GM12892 (cell line): ENCODE measurements at regions not wholly inside any gene's neighbourhood (a gene's known extent, or its start where the extent isn't known, plus 50 kb on each side); places are given as distances from the start of the nearest gene placed in this dataset.

Source experiments
- POLR2AphosphoS5 ChIP-seq: IDR thresholded peaks from 2 replicates; pipeline ENCODE4 v1.6.1; 2011; ENCODE audit warnings: low read depth, low read length, control low read depth
- TAF1 ChIP-seq: IDR thresholded peaks from 2 replicates; pipeline ENCODE4 v1.6.1; 2011; ENCODE audit warnings: low read depth, mild to moderate bottlenecking, control low read depth, low read length, borderline replicate concordance

DNA sequence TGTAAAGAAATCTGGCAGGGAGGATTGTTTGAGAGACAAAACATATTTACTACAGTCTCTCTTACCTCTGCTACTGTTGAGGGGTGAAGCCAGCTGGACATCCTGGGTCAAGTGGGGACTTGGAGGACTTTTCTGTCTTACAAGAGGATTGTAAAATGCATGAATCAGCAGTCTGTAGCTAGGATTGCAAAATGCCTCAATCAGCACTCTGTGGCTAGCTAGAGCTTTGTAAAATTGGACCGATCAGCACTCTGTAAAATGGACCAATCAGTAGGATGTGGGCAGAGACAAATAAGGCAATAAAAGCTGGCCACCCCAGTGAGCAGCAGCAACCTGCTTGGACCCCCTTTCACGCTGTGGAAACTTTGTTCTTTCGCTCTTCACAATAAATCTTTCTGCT lies 995.8 kb upstream of the CDH6 start:
- TF ChIP-seq POLR2AphosphoS5 (no peak), TAF1 (no peak)
